ENCODE measurements at regions not wholly inside any gene's neighbourhood (a gene's known extent, or its start where the extent isn't known, plus 50 kb on each side); places are given as distances from the start of the nearest gene placed in this dataset.

- no peak overlapping the region for H3K4me3 ChIP-seq (ENCODE audit: low read length)
- no peaks in the 10 kb centered on the region for H3K79me2 ChIP-seq (ENCODE audit: low read length)
- no peak overlapping the region for H3K27ac ChIP-seq (ENCODE audit: low read length)
Measured at GRCh38 chr11:90349731-90350130, 126.9 kb upstream of the CHORDC1 start.

GRCh38 chr11:90344546-90344945 is 121.7 kb upstream of the CHORDC1 start:
- Histone ChIP-seq H3K4me3 (ENCODE audit: low read length) (no peak overlapping the region), H3K36me3 (replicated peaks; ENCODE audit: low read depth, low read length) (no peaks in the 10 kb centered on the region), H3K4me2 (ENCODE audit: low read length) (no peak overlapping the region), H3K9ac (ENCODE audit: low read length) (no peak overlapping the region), H3K27me3 (ENCODE audit: low read depth, low read length) (no peaks in the 10 kb centered on the region), H3K9me3 (ENCODE audit: insufficient read depth, low read length) (no peaks in the 10 kb centered on the region), H3K79me2 (ENCODE audit: low read length) (no peaks in the 10 kb centered on the region), H2AFZ (ENCODE audit: low read depth, low read length) (no peak overlapping the region), H4K20me1 (ENCODE audit: insufficient read depth, low read length) (no peaks in the 10 kb centered on the region), H3K27ac (ENCODE audit: low read length) (no peak overlapping the region), H3K4me1 (ENCODE audit: low read length) (peaks cover 10% of the 10 kb centered on the region)
- TF ChIP-seq EZH2phosphoT487 (IDR thresholded peaks at IDR 0.05; ENCODE audit: low read depth), result no peak
- TF ChIP-seq CTCF (IDR thresholded peaks at IDR 0.05; ENCODE audit: low read depth, low read length), result no peak

More at GRCh38 chr11:90349731-90350130, 126.9 kb upstream of the CHORDC1 start:
- Histone ChIP-seq H3K36me3 (replicated peaks; ENCODE audit: low read depth, low read length) (no peaks in the 10 kb centered on the region), H3K27me3 (ENCODE audit: low read depth, low read length) (no peaks in the 10 kb centered on the region), H3K9me3 (ENCODE audit: insufficient read depth, low read length) (no peaks in the 10 kb centered on the region), H4K20me1 (ENCODE audit: insufficient read depth, low read length) (no peaks in the 10 kb centered on the region), H3K9ac (ENCODE audit: low read length) (no peak overlapping the region), H2AFZ (ENCODE audit: low read depth, low read length) (no peak overlapping the region), H3K4me1 (ENCODE audit: low read length) (0 out of 2 replicates have a peak, but pooled peaks cover 2% of the 10 kb centered on the region), H3K4me2 (ENCODE audit: low read length) (no peak overlapping the region)
- no peak for TF ChIP-seq CTCF (IDR thresholded peaks at IDR 0.05; ENCODE audit: low read depth, low read length)
- no peak for TF ChIP-seq EZH2phosphoT487 (IDR thresholded peaks at IDR 0.05; ENCODE audit: low read depth)

GRCh38 chr11:90343673-90344072 is 120.8 kb upstream of the CHORDC1 start:
- H3K27me3 ChIP-seq (ENCODE audit: low read depth, low read length), result no peaks in the 10 kb centered on the region
- no peaks in the 10 kb centered on the region for H3K9me3 ChIP-seq (ENCODE audit: insufficient read depth, low read length)
- no peak overlapping the region for H3K4me3 ChIP-seq (ENCODE audit: low read length)
- H3K9ac ChIP-seq (ENCODE audit: low read length), result no peak overlapping the region
- peaks cover 10% of the 10 kb centered on the region for H3K4me1 ChIP-seq (ENCODE audit: low read length)
- H3K79me2 ChIP-seq (ENCODE audit: low read length), result no peaks in the 10 kb centered on the region
- H2AFZ ChIP-seq (ENCODE audit: low read depth, low read length), result no peak overlapping the region
- H3K36me3 ChIP-seq (replicated peaks; ENCODE audit: low read depth, low read length), result no peaks in the 10 kb centered on the region
- H3K4me2 ChIP-seq (ENCODE audit: low read length), result peak overlapping the region; percentile 25; the same call in 1 of the 2 replicates
- H3K27ac ChIP-seq (ENCODE audit: low read length), result no peak overlapping the region
- TF ChIP-seq CTCF (IDR thresholded peaks at IDR 0.05; ENCODE audit: low read depth, low read length), result no peak
- no peak for TF ChIP-seq EZH2phosphoT487 (IDR thresholded peaks at IDR 0.05; ENCODE audit: low read depth)
- no peaks in the 10 kb centered on the region for H4K20me1 ChIP-seq (ENCODE audit: insufficient read depth, low read length)

GRCh38 chr11:90341986-90342385 is 119.1 kb upstream of the CHORDC1 start:
- Histone ChIP-seq H3K27me3 (ENCODE audit: low read depth, low read length) (no peaks in the 10 kb centered on the region), H3K4me1 (ENCODE audit: low read length) (peaks cover 10% of the 10 kb centered on the region), H3K4me3 (ENCODE audit: low read length) (no peak overlapping the region), H3K4me2 (ENCODE audit: low read length) (no peak overlapping the region), H3K27ac (ENCODE audit: low read length) (no peak overlapping the region), H3K36me3 (replicated peaks; ENCODE audit: low read depth, low read length) (no peaks in the 10 kb centered on the region), H2AFZ (ENCODE audit: low read depth, low read length) (no peak overlapping the region), H4K20me1 (ENCODE audit: insufficient read depth, low read length) (no peaks in the 10 kb centered on the region), H3K9ac (ENCODE audit: low read length) (no peak overlapping the region), H3K79me2 (ENCODE audit: low read length) (no peaks in the 10 kb centered on the region), H3K9me3 (ENCODE audit: insufficient read depth, low read length) (no peaks in the 10 kb centered on the region)
- no peak for TF ChIP-seq EZH2phosphoT487 (IDR thresholded peaks at IDR 0.05; ENCODE audit: low read depth)
- no peak for TF ChIP-seq CTCF (IDR thresholded peaks at IDR 0.05; ENCODE audit: low read depth, low read length)
